Adrenal gland (tissue), 9 donors: ENCODE measurements at regions not wholly inside any gene's neighbourhood (a gene's known extent, or its start where the extent isn't known, plus 50 kb on each side); places are given as distances from the start of the nearest gene placed in this dataset.

Source experiments
- DNase-seq, 7 donors: peaks; one replicate each; pipeline ENCODE4 v3.0.0-alpha.2; 2019 to 2020
- H3K27ac ChIP-seq, 5 donors: fragments of 200-600 bp; sonication (generic) in 4 of 5; 1 replicate in 3 of 5; 2 replicates in 2 of 5; pipeline versions ENCODE4 v1.5.1 to v1.8.0; 2016 to 2020; ENCODE audit warnings: mild to moderate bottlenecking in 1 of 5
- H3K27me3 ChIP-seq: fragments of 200-600 bp; 2 replicates; pipeline ENCODE4 v1.8.0; 2021
- H3K36me3 ChIP-seq, 2 donors: fragments of 200-600 bp; replicated peaks in 1 of 2; 1 replicate in 1 of 2; 2 replicates in 1 of 2; pipeline versions ENCODE4 v1.5.1 to v1.8.0; 2018 to 2022
- H3K4me1 ChIP-seq, 2 donors: fragments of 200-600 bp; replicated peaks in 1 of 2; 1 replicate in 1 of 2; 2 replicates in 1 of 2; pipeline versions ENCODE4 v1.5.1 to v1.8.0; 2018 to 2021
- H3K4me3 ChIP-seq, 4 donors: fragments of 200-600 bp; sonication (generic) in 3 of 4; one replicate each; pipeline ENCODE4 v1.5.1; 2016 to 2018
- H3K9me3 ChIP-seq, 3 donors: fragments of 200-600 bp; sonication (generic) in 1 of 3; replicated peaks in 1 of 3; 1 replicate in 2 of 3; 2 replicates in 1 of 3; pipeline versions ENCODE4 v1.5.1 to v1.8.0; 2016 to 2021
- POLR2A ChIP-seq, 2 donors: fragments of 450-650 bp; IDR thresholded peaks; one replicate each; pipeline ENCODE4 v1.6.1; 2017; ENCODE audit warnings: antibody characterized with exemption in 2 of 2, mild to moderate bottlenecking in 2 of 2, moderate library complexity in 1 of 2
- WGBS, 4 donors: extraction: QIAGEN DNeasy Blood & Tissue Kit in 2 of 4; methylation state at CpG; one replicate each; pipeline versions ENCODE4 v1.1.5 to v1.1.7; 2013 to 2017; 5-methylcytosine and 5-hydroxymethylcytosine counted together
- intact Hi-C, 2 donors: fragments of 100-400 bp; cut with DNase I; formaldehyde crosslinking; loops; one replicate each; pipeline versions ENCODE4 v1.14.1 to v1.15.0; 2022 to 2023
- TF ChIP-seq, protein P1 (sequence below), 6 experiments: fragments of 450-650 bp in 4 of 6; fragments of 200-600 bp in 2 of 6; sonication (generic) in 1 of 6; IDR thresholded peaks; 1 replicate in 5 of 6; 2 replicates in 1 of 6; pipeline versions ENCODE4 v1.5.1 to v1.8.0; 2016 to 2021; ENCODE audit warnings: antibody characterized with exemption in 6 of 6, mild to moderate bottlenecking in 2 of 6, moderate library complexity in 1 of 6
- donor health status: healthy with polysubstance abuse.
- donor health status: Bipolar disorder and iron deficiency.
- donor health status: DM: yes; HTN: yes; CAD: no.
- donor health status: DM: no; HTN: no; CAD: no.
- donor health status: DM: no; HTN: no; CAD: no.

GRCh38 chr4:138428611-138429010 is 186.5 kb upstream of the SLC7A11 start:
- no peak overlapping the region for H3K4me3 ChIP-seq
- no peak overlapping the region for H3K27ac ChIP-seq
- intact Hi-C loops: no loop called here
- TF ChIP-seq, protein P1, sequence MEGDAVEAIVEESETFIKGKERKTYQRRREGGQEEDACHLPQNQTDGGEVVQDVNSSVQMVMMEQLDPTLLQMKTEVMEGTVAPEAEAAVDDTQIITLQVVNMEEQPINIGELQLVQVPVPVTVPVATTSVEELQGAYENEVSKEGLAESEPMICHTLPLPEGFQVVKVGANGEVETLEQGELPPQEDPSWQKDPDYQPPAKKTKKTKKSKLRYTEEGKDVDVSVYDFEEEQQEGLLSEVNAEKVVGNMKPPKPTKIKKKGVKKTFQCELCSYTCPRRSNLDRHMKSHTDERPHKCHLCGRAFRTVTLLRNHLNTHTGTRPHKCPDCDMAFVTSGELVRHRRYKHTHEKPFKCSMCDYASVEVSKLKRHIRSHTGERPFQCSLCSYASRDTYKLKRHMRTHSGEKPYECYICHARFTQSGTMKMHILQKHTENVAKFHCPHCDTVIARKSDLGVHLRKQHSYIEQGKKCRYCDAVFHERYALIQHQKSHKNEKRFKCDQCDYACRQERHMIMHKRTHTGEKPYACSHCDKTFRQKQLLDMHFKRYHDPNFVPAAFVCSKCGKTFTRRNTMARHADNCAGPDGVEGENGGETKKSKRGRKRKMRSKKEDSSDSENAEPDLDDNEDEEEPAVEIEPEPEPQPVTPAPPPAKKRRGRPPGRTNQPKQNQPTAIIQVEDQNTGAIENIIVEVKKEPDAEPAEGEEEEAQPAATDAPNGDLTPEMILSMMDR (IDR thresholded peaks at IDR 0.05): no peak
- no peak for TF ChIP-seq POLR2A (IDR thresholded peaks at IDR 0.05)
- H3K36me3 ChIP-seq: no peaks in the 10 kb centered on the region
- H3K9me3 ChIP-seq: no peaks in the 10 kb centered on the region
- H3K27me3 ChIP-seq: no peaks in the 10 kb centered on the region
- no peaks in the 10 kb centered on the region for H3K4me1 ChIP-seq
- no peak for DNase-seq
- 77 to 90% (median 82%) methylated on average over 4 of the region's 4 CpGs for WGBS, 4 donors

DNA sequence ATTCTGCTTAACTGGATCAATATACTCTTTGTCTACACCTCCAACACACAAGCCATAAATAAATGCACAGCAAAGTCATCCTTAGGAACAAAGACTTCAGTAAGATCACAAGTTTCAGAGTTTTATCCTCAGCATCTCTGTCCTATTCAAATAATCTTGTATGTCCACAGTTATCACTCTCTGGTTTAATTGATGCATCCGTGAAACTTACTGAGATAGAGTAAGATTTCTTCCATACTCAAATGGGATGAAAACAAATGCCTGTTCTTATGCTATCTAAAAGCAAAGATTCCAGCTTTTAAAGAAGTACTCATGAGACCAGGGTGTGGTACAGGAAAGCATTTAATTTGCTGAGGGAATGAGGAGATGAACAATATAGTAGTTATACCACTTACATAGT is 184.6 kb upstream of the SLC7A11 start:
- no peak for DNase-seq
- no peaks in the 10 kb centered on the region for H3K36me3 ChIP-seq
- H3K27ac ChIP-seq: no peak overlapping the region
- intact Hi-C loops: no loop called here
- H3K27me3 ChIP-seq: no peaks in the 10 kb centered on the region
- TF ChIP-seq, protein P1 (IDR thresholded peaks at IDR 0.05): no peak
- no peak for TF ChIP-seq POLR2A (IDR thresholded peaks at IDR 0.05)
- 65 to 91% (median 83%) methylated on average over 1 of the region's 1 CpG for WGBS, 4 donors
- no peak overlapping the region for H3K4me3 ChIP-seq
- H3K9me3 ChIP-seq: no peaks in the 10 kb centered on the region
- no peaks in the 10 kb centered on the region for H3K4me1 ChIP-seq

- Histone ChIP-seq H3K4me1 (no peaks in the 10 kb centered on the region), H3K36me3 (no peaks in the 10 kb centered on the region), H3K27ac (no peak overlapping the region), H3K27me3 (no peaks in the 10 kb centered on the region), H3K9me3 (no peaks in the 10 kb centered on the region), H3K4me3 (no peak overlapping the region)
- TF ChIP-seq POLR2A (IDR thresholded peaks at IDR 0.05): no peak
- TF ChIP-seq, protein P1 (IDR thresholded peaks at IDR 0.05): no peak
- intact Hi-C loops: no loop called here
- 88 to 97% (median 94%) methylated on average over 1 of the region's 1 CpG for WGBS, 4 donors
- DNase-seq: no peak
Measured at GRCh38 chr4:138420471-138420870, 178.3 kb upstream of the SLC7A11 start.

DNA sequence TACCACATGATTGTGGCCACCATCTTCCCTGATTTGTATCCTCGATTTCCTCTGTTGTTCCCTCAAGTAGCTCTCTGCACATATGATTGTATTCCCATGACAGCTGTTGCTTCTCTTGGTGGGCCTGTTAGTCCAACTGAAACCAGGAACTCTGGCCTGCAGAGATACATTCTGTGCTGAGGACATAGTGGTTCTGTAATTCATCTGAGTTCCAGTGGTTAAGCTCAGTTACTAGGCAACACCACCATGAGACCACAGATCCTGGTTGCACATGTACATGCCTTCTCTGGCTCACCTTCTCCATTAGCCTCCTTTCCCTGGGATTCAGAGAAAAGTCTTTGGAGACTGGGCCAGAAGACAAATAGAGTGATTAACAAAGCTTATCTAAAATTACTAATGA is 172.1 kb upstream of the SLC7A11 start:
- H3K4me1 ChIP-seq: no peaks in the 10 kb centered on the region
- H3K27ac ChIP-seq: no peak overlapping the region
- 61 to 88% (median 78%) methylated on average over 1 of the region's 1 CpG for WGBS, 4 donors
- H3K27me3 ChIP-seq: no peaks in the 10 kb centered on the region
- intact Hi-C loops: no loop called here
- H3K36me3 ChIP-seq: no peaks in the 10 kb centered on the region
- TF ChIP-seq, protein P1 (IDR thresholded peaks at IDR 0.05): no peak
- TF ChIP-seq POLR2A (IDR thresholded peaks at IDR 0.05): no peak
- no peak for DNase-seq
- H3K9me3 ChIP-seq: no peaks in the 10 kb centered on the region
- no peak overlapping the region for H3K4me3 ChIP-seq
